CD4-positive, alpha-beta T cell (primary cell): ENCODE measurements at regions not wholly inside any gene's neighbourhood (a gene's known extent, or its start where the extent isn't known, plus 50 kb on each side); places are given as distances from the start of the nearest gene placed in this dataset.

ENCODE experiments used
- ATAC-seq: fragments of 200-7000 bp; cut with Tn5 transposase; one replicate; pipeline ENCODE4 v1.10.0; 2022; ENCODE audit warnings: mild to moderate bottlenecking; ENCODE audit not compliant: poor library complexity
- CTCF ChIA-PET: fragments of 350-600 bp; sonication (Branson Sonifier 250); formaldehyde crosslinking; loops from one replicate; lab custom pipeline; 2021; ENCODE audit warnings: antibody characterized with exemption, inconsistent platforms; lab: Charles Lee
- POLR2A ChIA-PET: fragments of 350-600 bp; sonication (Branson Sonifier 250); formaldehyde crosslinking; loops from one replicate; lab custom pipeline; 2021; ENCODE audit warnings: antibody characterized with exemption, inconsistent platforms; lab: Charles Lee
- DNase-seq, 14 experiments: peaks; one replicate each; pipeline ENCODE4 v3.0.0-alpha.2; 2013 to 2020; ENCODE audit warnings: mixed read lengths in 2 of 14
- H3K27ac ChIP-seq, 2 donors: one replicate each; pipeline versions ENCODE4 v1.5.1 to v1.7.0; 2013; ENCODE audit warnings: low read length in 2 of 2, low read depth in 1 of 2, mild to moderate bottlenecking in 1 of 2
- H3K27me3 ChIP-seq, 2 experiments: 1 replicate in 1 of 2; 2 replicates in 1 of 2; pipeline versions ENCODE4 v1.6.1 to v1.7.0; 2013; ENCODE audit warnings: low read length in 2 of 2, control low read depth in 1 of 2, mild to moderate bottlenecking in 1 of 2, moderate library complexity in 1 of 2; ENCODE audit not compliant: insufficient read depth in 2 of 2, control insufficient read depth in 1 of 2
- H3K36me3 ChIP-seq: one replicate; pipeline ENCODE4 v1.6.1; 2013; ENCODE audit warnings: low read length, control low read depth; ENCODE audit not compliant: insufficient read depth
- H3K4me1 ChIP-seq: one replicate; pipeline ENCODE4 v1.6.1; 2013; ENCODE audit warnings: low read length, control low read depth; ENCODE audit not compliant: insufficient read depth
- H3K4me3 ChIP-seq: one replicate; pipeline ENCODE4 v1.5.1; 2013; ENCODE audit warnings: mild to moderate bottlenecking, low read length, moderate library complexity
- H3K9me3 ChIP-seq, 2 experiments: 1 replicate in 1 of 2; 2 replicates in 1 of 2; pipeline versions ENCODE4 v1.6.1 to v1.7.0; 2013; ENCODE audit warnings: low read length in 2 of 2, mild to moderate bottlenecking in 2 of 2, control low read depth in 1 of 2, moderate library complexity in 1 of 2; ENCODE audit not compliant: control insufficient read depth in 1 of 2, insufficient read depth in 1 of 2
- H3K27ac Mint-ChIP-seq: one replicate; pipeline ENCODE4 v1.8.0; 2020; ENCODE audit warnings: mixed read lengths
- H3K27me3 Mint-ChIP-seq: one replicate; pipeline ENCODE4 v1.8.0; 2021; ENCODE audit warnings: mixed read lengths
- H3K36me3 Mint-ChIP-seq: one replicate; pipeline ENCODE4 v1.8.0; 2021; ENCODE audit warnings: low read depth, mixed read lengths
- H3K4me1 Mint-ChIP-seq: one replicate; pipeline ENCODE4 v1.8.0; 2021; ENCODE audit warnings: low read depth, mixed read lengths
- H3K4me3 Mint-ChIP-seq: one replicate; pipeline ENCODE4 v1.8.0; 2020; ENCODE audit warnings: mild to moderate bottlenecking, mixed read lengths
- H3K9me3 Mint-ChIP-seq: one replicate; pipeline ENCODE4 v1.8.0; 2020; ENCODE audit warnings: mixed read lengths
- CTCF ChIP-seq: fragments of 200-600 bp; IDR thresholded peaks from one replicate; pipeline ENCODE4 v1.8.0; 2022; ENCODE audit warnings: antibody characterized with exemption, mild to moderate bottlenecking
- intact Hi-C, 2 experiments: fragments of 100-400 bp; cut with DNase I in 1 of 2; cut with micrococcal nuclease in 1 of 2; formaldehyde crosslinking; loops; one replicate each; pipeline versions ENCODE4 v1.15.1 to v1.9.0; 2023 to 2025; cut with DNase I, micrococcal nuclease

- ChIA-PET CTCF (no interaction called here), POLR2A (no interaction called here)
- Mint-ChIP-seq H3K4me1 (peaks cover 24% of the 10 kb centered on the region), H3K27me3 (peaks cover 59% of the 10 kb centered on the region), H3K9me3 (no peaks in the 10 kb centered on the region), H3K36me3 (no peaks in the 10 kb centered on the region), H3K27ac (no peak overlapping the region), H3K4me3 (no peak overlapping the region)
- Histone ChIP-seq H3K27me3 (peaks cover 24 to 30% of the 10 kb centered on the region in 2 experiments), H3K4me3 (no peak overlapping the region), H3K9me3 (peaks cover 0 to 7% of the 10 kb centered on the region in 2 experiments), H3K36me3 (no peaks in the 10 kb centered on the region), H3K4me1 (peaks cover 20% of the 10 kb centered on the region), H3K27ac (no peak overlapping the region)
- DNase-seq: no peak
- ATAC-seq: no peak
- intact Hi-C loops: no loop called here
- TF ChIP-seq CTCF: no peak
Measured at GRCh38 chr3:124582621-124583395, 147.4 kb upstream of the UMPS start.

- peak overlapping the region; percentile 55 for H3K4me3 ChIP-seq
- H3K27me3 ChIP-seq: peaks cover 24 to 30% of the 10 kb centered on the region in 2 experiments
- DNase-seq (peak in 4 of 14 experiments; percentile 10 to 75 (median 19)), ATAC-seq (peak; percentile 58)
- Mint-ChIP-seq H3K4me1 (peaks cover 24% of the 10 kb centered on the region), H3K36me3 (no peaks in the 10 kb centered on the region), H3K27ac (peak overlapping the region; percentile 80), H3K9me3 (no peaks in the 10 kb centered on the region), H3K4me3 (peak overlapping the region; percentile 77), H3K27me3 (peaks cover 68% of the 10 kb centered on the region)
- POLR2A ChIA-PET: no interaction called here
- peaks cover 0 to 7% of the 10 kb centered on the region in 2 experiments for H3K9me3 ChIP-seq
- no peak overlapping the region for H3K27ac ChIP-seq
- no peaks in the 10 kb centered on the region for H3K36me3 ChIP-seq
- intact Hi-C loops: no loop called here
- CTCF ChIA-PET: no interaction called here
- peaks cover 20% of the 10 kb centered on the region for H3K4me1 ChIP-seq
- TF ChIP-seq CTCF: no peak
Measured at GRCh38 chr3:124584245-124584551, 146.1 kb upstream of the UMPS start.

GRCh38 chr3:124584552-124585391, 145.5 kb upstream of the UMPS start:
- CTCF ChIA-PET: no interaction called here
- peaks cover 68% of the 10 kb centered on the region for H3K27me3 Mint-ChIP-seq
- H3K4me3 ChIP-seq: peak overlapping the region; percentile 55

More at GRCh38 chr3:124584552-124585391, 145.5 kb upstream of the UMPS start:
- Histone ChIP-seq H3K27ac (no peak overlapping the region), H3K27me3 (peaks cover 24 to 30% of the 10 kb centered on the region in 2 experiments), H3K36me3 (no peaks in the 10 kb centered on the region), H3K9me3 (peaks cover 0 to 7% of the 10 kb centered on the region in 2 experiments), H3K4me1 (peaks cover 20% of the 10 kb centered on the region)
- H3K36me3 Mint-ChIP-seq: no peaks in the 10 kb centered on the region
- no peak for TF ChIP-seq CTCF
- peak; percentile 63 for ATAC-seq
- peak overlapping the region; percentile 90 for H3K4me3 Mint-ChIP-seq
- intact Hi-C loops: no loop called here
- H3K9me3 Mint-ChIP-seq: no peaks in the 10 kb centered on the region
- H3K27ac Mint-ChIP-seq: peak overlapping the region; percentile 80
- POLR2A ChIA-PET: interaction anchor here (0.6 kb wide), 1 partner anchor 55 kb away, joined by 3 read pairs; no protein-coding TSS in a partner anchor
- peaks cover 24% of the 10 kb centered on the region for H3K4me1 Mint-ChIP-seq
- DNase-seq: peak in 12 of 14 experiments; percentile 4 to 41 (median 18)
